GM18868 (cell line): ENCODE measurements at regions not wholly inside any gene's neighbourhood (a gene's known extent, or its start where the extent isn't known, plus 50 kb on each side); places are given as distances from the start of the nearest gene placed in this dataset.
"Not testable (repeated sequence)": the region's sequence is repeated elsewhere in the genome, so short reads cannot be mapped to it uniquely, and the experiment has no call there.

ENCODE experiments used
- ATAC-seq: cut with Tn5 transposase; IDR thresholded peaks from one replicate; pipeline ENCODE4 v1.9.1; 2021; ENCODE audit warnings: mild to moderate bottlenecking, moderate library complexity; ENCODE audit not compliant: unreplicated experiment

DNA sequence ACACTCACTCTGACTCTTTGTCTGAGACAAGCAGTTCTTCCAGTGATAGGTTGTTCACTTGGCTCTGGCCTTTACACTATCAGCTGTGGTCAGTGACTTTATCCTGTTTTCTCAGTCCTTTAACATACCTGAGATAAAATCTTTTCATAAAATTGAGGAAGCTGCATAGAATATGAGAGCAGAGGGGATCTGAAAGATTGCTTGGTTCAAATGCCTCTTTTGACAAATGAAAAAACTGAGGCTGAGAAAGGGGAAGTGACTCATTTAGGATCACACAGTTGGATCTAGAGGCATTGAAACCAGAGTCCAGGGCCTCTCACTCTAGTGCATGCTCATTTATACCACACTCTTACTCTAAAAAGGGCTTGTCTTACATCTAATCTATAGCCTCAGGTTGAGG is 277.0 kb upstream of the TBX18 start:
- peak; percentile 94 for ATAC-seq

DNA sequence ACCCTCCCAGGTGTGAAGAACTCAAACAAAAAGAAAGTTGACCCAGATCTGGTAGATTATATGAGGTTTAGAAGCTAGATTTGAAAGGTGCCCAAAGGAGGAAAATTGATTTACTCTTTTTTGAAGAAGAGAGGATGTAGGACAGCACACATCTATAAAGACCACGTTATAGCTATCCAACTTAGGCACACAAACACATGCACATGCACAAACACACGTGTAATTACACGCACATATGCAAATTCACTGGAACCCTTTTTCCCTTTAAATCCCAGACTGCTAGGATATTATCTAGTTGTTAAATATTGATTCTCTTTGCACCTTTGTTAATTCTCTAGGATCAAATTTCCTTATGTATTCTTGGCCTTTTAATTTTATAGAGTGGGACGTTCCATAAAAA is 272.8 kb upstream of the TBX18 start:
- ATAC-seq, result no peak

DNA sequence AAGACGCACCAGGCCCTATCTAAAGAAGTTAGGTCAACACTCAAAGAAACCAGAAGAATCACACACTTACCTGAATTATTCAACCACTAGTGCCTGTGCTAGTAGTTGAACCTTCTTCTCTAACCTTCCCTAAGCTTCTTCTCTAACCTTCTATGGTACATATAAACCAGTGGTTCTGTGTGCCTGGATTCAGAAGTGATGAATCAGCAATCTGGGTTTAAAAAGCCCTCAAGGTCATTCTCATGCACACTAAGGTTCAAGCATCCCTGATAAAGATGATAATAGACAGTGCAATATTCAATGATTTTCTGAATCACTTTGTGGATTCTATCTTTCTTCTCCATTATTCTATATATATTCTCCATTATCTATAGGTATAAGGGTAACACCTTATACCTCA is 271.4 kb upstream of the TBX18 start:
- no peak for ATAC-seq

DNA sequence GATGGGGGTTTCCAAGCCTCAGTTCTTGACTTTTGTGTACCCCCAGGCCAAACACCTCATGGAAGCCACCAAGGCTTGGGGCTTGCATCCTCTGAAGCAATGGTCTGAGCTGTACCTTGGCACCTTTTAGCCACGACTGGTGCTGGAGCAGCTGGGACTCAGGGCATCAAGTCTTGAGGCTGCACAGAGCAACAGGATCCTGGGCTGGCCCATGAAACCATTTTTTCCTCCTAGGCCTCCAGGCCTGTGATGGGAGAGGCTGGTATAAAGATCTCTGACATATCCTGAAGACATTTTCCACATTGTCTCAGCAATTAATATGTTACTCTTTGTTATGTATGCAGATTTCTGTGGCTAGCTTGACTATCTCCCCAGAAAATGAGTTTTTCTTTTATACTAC is 269.1 kb upstream of the TBX18 start:
- ATAC-seq, result no peak

GRCh38 chr6:85026021-85026420 is 261.6 kb upstream of the TBX18 start:
- no peak for ATAC-seq

DNA sequence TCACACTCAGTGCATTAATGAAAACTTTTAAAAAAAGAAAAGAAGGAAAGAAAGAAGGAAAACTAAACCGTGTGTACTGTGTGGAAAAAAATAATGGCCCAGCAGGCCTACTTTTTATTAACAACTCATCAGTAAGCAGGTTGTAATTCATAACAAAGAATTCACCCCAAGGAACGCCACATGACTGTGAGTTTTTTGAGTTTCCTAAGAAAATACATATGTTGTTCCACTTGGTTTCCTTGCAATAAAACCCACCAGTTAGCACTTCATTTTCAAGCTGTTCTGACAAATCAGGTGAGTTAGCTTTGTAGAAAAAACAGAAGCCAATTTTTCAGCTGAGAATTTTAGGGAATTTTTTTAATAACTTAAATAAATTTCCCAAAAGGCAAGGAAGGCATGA is 259.3 kb upstream of the TBX18 start:
- no peak for ATAC-seq

DNA sequence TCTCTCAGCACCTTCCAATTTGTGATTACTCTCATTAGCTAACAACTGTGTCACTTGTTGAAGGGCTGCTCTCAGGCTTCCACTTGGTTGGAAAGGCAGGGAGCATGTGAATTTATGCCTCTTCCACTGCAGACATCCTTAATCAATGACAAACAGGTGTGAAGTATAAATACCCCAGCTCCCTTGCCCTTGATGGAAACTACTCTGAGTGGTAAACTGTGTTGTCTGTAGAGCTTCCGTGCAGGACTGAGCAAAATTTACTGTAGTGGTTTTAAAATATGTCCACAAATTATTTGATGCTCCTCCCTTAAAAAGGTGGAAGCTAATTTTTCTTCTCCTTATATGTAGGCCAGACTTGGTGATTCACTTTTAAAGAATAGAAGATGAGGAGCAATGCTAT is 253.0 kb upstream of the TBX18 start:
- no peak for ATAC-seq

- no peak for ATAC-seq
Observed at GRCh38 chr6:85016726-85017125, 252.3 kb upstream of the TBX18 start.

DNA sequence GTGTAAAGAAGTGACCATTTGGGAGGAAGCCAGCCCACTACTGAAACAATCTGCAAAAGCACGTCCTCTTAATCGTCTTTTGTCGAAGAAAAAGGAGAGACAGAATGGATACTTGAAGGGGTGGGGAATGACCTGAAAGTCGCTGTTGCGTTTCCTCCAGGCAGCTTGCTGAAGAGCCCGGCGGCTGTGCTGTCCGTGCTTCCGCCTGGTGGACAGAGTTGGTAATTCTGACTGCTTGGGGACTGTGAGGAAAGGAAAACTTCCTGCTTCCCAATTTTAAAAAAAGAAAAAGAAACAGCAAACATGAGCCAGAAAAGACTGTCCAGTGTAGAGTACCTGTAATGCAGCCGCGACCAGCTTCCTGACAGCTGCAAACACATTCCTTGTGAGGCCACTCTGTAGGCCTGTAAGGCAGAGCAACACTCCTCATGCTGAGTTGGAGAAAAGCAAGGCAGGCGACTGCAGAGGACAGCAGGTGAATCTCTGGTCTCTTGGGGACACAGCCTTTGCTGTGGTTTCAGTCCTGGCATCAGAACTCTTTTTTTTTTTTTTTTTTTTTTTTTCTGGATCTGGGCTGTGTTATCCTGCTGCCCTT is 251.1 kb upstream of the TBX18 start:
- ATAC-seq, result peak; percentile 93

DNA sequence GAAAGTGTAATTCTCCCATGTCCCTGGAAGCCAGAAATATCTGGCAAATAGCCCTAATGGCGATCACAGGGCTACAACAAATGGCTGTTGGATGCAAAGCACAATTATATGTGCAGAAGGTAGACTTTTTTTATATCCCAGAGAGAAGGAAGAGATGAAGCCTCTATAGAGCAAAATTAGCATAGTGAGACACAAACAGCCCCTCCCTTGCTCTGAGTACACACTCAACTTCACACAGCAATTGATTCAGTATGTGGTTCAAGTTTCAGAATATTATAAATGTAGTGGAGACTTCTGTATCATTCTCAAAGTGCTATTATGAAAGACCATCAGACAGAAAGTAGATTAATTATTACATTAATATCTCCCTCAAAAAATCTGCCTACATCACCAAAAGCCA is 246.5 kb upstream of the TBX18 start:
- no peak for ATAC-seq

GRCh38 chr6:85008296-85009009 is 244.1 kb upstream of the TBX18 start:
- no peak for ATAC-seq

DNA sequence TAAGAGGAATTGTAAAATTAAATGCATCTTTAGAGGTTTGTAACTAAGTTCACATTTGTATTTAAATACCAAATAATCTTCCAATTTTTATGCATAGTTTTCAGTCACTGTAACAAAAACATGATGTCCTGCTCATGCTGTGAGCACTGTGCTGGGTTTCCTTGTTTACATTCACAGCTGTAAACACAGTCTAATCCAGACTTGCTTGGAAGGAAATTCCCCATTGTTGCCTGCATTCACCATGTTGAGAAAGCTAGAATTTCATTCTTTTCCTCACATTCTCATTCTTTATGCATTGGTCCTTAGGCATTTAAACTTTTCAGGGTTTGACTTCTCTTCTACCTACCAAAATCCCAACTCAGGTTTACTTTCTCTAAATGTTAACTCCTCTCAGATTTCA is 242.0 kb upstream of the TBX18 start:
- no peak for ATAC-seq

DNA sequence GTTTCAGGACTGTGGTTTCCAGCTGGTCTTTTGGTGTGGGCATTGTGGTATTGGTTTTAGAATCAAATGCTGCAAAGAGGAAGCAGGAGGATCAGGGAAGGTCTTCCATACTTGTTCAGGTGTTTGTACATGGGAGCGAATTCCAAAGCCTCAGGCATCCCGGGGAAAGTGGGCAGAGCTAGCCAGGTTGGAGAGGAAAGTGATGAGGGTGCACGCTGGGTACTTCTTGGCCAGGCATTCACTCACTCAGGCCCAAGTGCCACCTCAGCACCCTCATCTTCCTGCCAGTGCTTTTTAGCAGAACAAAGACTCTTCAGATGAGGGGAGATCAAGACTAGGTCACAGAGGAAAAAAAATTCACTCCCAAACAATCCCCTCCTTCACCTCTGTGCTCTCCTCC is 241.1 kb upstream of the TBX18 start:
- no peak for ATAC-seq

GRCh38 chr6:85004361-85004995 is 240.1 kb upstream of the TBX18 start:
- no peak for ATAC-seq

- no peak for ATAC-seq
Observed at GRCh38 chr6:85002847-85003246, 238.4 kb upstream of the TBX18 start.

- no peak for ATAC-seq
Observed at GRCh38 chr6:85000001-85000400, 235.6 kb upstream of the TBX18 start.

DNA sequence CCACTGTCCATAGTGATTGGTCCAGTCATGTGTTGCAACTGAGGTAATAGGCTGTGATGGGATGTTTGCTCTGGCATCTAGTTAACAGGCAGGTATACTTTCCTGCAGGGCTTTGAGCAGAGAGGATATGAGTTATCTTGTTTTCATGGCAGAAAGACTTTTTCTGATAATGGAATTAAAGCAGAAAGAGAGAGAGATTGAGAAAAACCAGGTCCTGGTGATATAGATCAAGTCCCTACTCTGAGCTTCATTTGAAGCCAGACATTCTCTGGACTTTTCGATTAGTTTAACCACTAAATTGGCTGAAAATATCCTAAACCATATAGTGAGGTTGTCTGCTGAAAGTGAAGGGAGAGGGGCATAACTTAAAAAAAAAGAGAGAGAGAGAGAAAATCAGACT is 233.8 kb upstream of the TBX18 start:
- ATAC-seq, result no peak

DNA sequence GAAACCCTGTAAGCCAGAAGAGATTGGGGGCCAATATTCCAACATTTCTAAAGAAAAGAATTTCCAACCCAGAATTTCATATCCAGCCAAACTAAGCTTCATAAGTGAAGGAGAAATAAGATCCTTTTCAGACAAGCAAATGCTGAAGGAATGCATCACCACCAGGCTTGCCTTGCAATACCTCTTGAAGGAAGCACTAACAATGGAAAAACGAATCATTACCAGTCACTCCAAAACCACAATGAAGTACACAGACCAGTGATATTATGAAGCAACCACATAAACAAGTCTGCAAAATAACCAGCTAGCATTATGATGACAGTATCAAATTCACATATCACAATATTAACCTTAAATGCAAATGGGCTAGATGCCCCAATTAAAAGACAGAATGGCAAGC is 224.4 kb upstream of the TBX18 start:
- ATAC-seq, result not testable (repeated sequence)

GRCh38 chr6:84985490-84985889 is 221.1 kb upstream of the TBX18 start:
- ATAC-seq, result not testable (repeated sequence)

DNA sequence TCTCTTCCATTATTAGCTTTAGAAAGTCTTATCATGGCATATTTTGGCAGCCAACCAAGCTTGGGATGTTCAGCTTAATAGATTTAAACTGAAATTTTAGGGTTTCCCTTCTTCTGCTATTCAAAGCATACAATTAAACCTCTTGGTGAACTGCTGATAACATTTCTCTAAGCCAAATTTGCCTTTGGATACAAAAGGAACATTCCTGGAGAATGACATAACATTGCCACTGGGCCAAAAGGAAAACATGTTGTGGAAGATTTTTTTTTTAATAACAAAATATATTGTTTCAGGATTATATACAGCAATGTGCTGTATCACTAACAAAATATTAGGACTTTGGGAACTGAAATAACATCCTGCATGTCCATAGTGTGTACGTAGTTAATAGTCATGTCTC is 215.1 kb upstream of the TBX18 start:
- ATAC-seq, result no peak

GRCh38 chr6:84977363-84977705 is 212.9 kb upstream of the TBX18 start:
- ATAC-seq, result no peak

DNA sequence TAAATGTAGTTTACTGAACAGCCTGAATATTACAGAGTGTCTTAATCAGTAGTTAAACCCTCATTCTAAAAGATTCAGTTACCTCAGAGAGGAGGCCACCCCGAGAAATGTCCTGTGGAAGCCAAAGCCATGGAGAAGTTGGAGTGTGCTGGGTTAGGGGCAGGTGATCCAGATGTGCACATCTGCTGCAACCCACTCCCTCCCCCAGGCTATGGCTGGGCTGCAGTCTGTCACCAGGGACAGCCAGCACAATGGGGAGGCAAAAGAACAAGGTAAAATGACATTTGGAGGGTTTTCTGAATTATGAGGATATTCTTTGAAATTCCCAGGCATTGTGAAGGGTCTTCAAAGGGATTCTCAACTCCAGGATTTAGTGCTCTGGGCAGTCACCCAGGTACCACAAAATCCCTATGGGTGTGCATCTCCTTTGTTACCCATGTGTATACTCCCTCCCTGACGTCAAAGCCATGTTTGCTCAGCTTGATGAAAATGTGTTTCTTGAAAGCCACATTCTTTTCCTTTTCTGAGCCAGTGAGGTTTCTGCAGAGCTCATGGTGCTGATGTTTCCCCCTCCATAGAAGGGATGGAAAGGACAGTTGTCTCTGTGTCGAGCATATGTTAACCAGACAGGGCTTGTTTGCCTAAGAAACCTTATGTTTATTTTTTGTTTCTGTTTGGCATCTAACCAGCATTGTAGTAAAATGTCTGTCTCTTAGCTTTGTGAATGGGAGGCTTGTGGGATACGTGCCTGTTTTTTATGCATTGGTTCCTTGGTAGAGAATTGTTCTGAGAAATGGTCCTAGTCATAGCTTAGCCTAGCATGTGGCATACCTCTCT is 212.3 kb upstream of the TBX18 start:
- ATAC-seq, result no peak
